NB4 (cell line): ENCODE measurements at regions not wholly inside any gene's neighbourhood (a gene's known extent, or its start where the extent isn't known, plus 50 kb on each side); places are given as distances from the start of the nearest gene placed in this dataset.

Experiments
- CTCF ChIP-seq: IDR thresholded peaks from one replicate; pipeline ENCODE4 v1.5.1; 2012; ENCODE audit warnings: low read depth, low read length
- POLR2A ChIP-seq: IDR thresholded peaks from 2 replicates; pipeline ENCODE4 v1.6.1; 2011; ENCODE audit warnings: mild to moderate bottlenecking; ENCODE audit not compliant: insufficient read length; ENCODE audit errors: extremely low read depth

- no peak for TF ChIP-seq CTCF
- TF ChIP-seq POLR2A: no peak
Observed at GRCh38 chr10:28734938-28735759, 57.8 kb downstream of the BAMBI start.
